K562 (cell line): ENCODE measurements at regions not wholly inside any gene's neighbourhood (a gene's known extent, or its start where the extent isn't known, plus 50 kb on each side); places are given as distances from the start of the nearest gene placed in this dataset.
A peak's percentile ranks its signal among the peaks of the same experiment; 100 is the strongest.
"Not testable (repeated sequence)": the region's sequence is repeated elsewhere in the genome, so short reads cannot be mapped to it uniquely, and the experiment has no call there.

Source experiments
- ATAC-seq: fragments of 200-7000 bp; cut with Tn5 transposase; 3 replicates; pipeline ENCODE4 v1.9.1; 2020; ENCODE audit warnings: moderate library complexity
- BruUV-seq: library from RNA; stranded (reverse); fragments of 400-500 nt; replicated peaks from 2 replicates; lab custom pipeline; 2021; lab: Mats Ljungman, UMichigan
- CTCF ChIA-PET: fragments of 300-600 bp; formaldehyde crosslinking; extraction: SDS; loops from one replicate; lab custom pipeline; 2021; ENCODE audit warnings: low intra/inter-chr PET ratio; lab: Yijun Ruan, JAX
- POLR2A ChIA-PET: fragments of 300-600, 350-650 bp; sonication (Branson Sonifier 250); formaldehyde crosslinking; extraction: SDS; loops from one replicate; lab custom pipeline; 2021; ENCODE audit warnings: antibody characterized with exemption, inconsistent platforms; lab: Yijun Ruan, JAX
- DNase-seq, 4 experiments: peaks; one replicate each; pipeline versions ENCODE4 v3.0.0 to v3.0.0-alpha.2; 2011 to 2018; ENCODE audit warnings: low spot score in 3 of 4, mixed read lengths in 3 of 4; ENCODE audit errors: extremely low read depth in 1 of 4
- FAIRE-seq: peaks from 2 replicates; lab custom pipeline; 2011; peaks lifted over from hg19 to GRCh38; lab: Jason Lieb, UNC
- H2AFZ ChIP-seq: 2 replicates; pipeline ENCODE4 v1.6.0; 2011; ENCODE audit warnings: low read depth, low read length, control low read depth, inconsistent platforms
- H3K27ac ChIP-seq: fragments of 200-600 bp; 3 replicates; pipeline ENCODE4 v1.8.0; 2011; ENCODE audit warnings: low read depth, mild to moderate bottlenecking, control low read depth, inconsistent platforms, low read length, moderate library complexity, mixed read lengths; ENCODE audit errors: extremely low read depth
- H3K27me3 ChIP-seq, 2 experiments: fragments of 300-600 bp in 1 of 2; 2 replicates in 1 of 2; 3 replicates in 1 of 2; pipeline versions ENCODE4 v1.6.0 to v1.8.0; 2011; ENCODE audit warnings: inconsistent platforms in 2 of 2, low read length in 2 of 2, mild to moderate bottlenecking in 1 of 2, mixed read lengths in 1 of 2, moderate library complexity in 1 of 2; ENCODE audit not compliant: control insufficient read depth in 2 of 2, insufficient read depth in 2 of 2
- H3K36me3 ChIP-seq: fragments of 300-600 bp; 3 replicates; pipeline ENCODE4 v1.8.0; 2011; ENCODE audit warnings: mild to moderate bottlenecking, low read length, inconsistent platforms; ENCODE audit not compliant: control insufficient read depth, insufficient read depth
- H3K4me1 ChIP-seq, 2 experiments: fragments of 200-600 bp in 1 of 2; replicated peaks in 1 of 2; 2 replicates in 1 of 2; 3 replicates in 1 of 2; pipeline versions ENCODE4 v1.5.1 to v1.8.0; 2011; ENCODE audit warnings: inconsistent platforms in 2 of 2, low read length in 2 of 2, mild to moderate bottlenecking in 1 of 2, mixed read lengths in 1 of 2, moderate library complexity in 1 of 2; ENCODE audit not compliant: control insufficient read depth in 2 of 2, insufficient read depth in 2 of 2
- H3K4me2 ChIP-seq: 2 replicates; pipeline ENCODE4 v1.6.1; 2011; ENCODE audit warnings: low read length, control low read depth, inconsistent platforms, mixed read lengths; ENCODE audit not compliant: insufficient read depth
- H3K4me3 ChIP-seq: fragments of 200-600 bp; sonication (generic), shearing (Covaris generic); 2 replicates; pipeline ENCODE4 v1.5.1; 2016; ENCODE audit warnings: control low read depth, inconsistent platforms
- H3K79me2 ChIP-seq: fragments of 200-600 bp; 3 replicates; pipeline ENCODE4 v1.8.0; 2011; ENCODE audit warnings: low read length, inconsistent platforms; ENCODE audit not compliant: control insufficient read depth, insufficient read depth
- H3K9ac ChIP-seq, 2 experiments: 2 replicates each; pipeline versions ENCODE4 v1.6.0 to v1.6.1; 2011; ENCODE audit warnings: low read depth in 2 of 2, low read length in 2 of 2, control low read depth in 1 of 2, inconsistent platforms in 1 of 2, mild to moderate bottlenecking in 1 of 2, mixed read lengths in 1 of 2; ENCODE audit not compliant: insufficient read depth in 1 of 2
- H3K9me1 ChIP-seq: one replicate; pipeline ENCODE4 v1.6.0; 2011; ENCODE audit warnings: inconsistent platforms, mild to moderate bottlenecking, low read length, moderate library complexity; ENCODE audit not compliant: control insufficient read depth, insufficient read depth
- H3K9me3 ChIP-seq: replicated peaks from 2 replicates; pipeline ENCODE4 v1.5.1; 2011; ENCODE audit warnings: low read depth, low read length, inconsistent platforms; ENCODE audit not compliant: control insufficient read depth, insufficient read depth
- H4K20me1 ChIP-seq: replicated peaks from 2 replicates; pipeline ENCODE4 v1.6.1; 2011; ENCODE audit warnings: low read length, inconsistent platforms, mixed read lengths; ENCODE audit not compliant: control insufficient read depth, insufficient read depth
- ZNF766 ChIP-seq: fragments of 200-800 bp; sonication (Bioruptor generic); conservative IDR thresholded peaks from 2 replicates; pipeline ENCODE4 v1.6.1; 2016; ENCODE audit warnings: missing genetic modification characterization, missing compliant biosample characterization
- WGBS: fragments of 100-300 bp; shearing (Covaris generic); methylation state at CpG from one replicate; pipeline ENCODE4 v1.1.6; 2016; ENCODE audit warnings: low coverage, mixed read lengths; ENCODE audit not compliant: insufficient coverage; ENCODE audit errors: missing lambda C conversion rate; 5-methylcytosine and 5-hydroxymethylcytosine counted together
- in situ Hi-C: fragments of 300-500 bp; cut with MboI; formaldehyde crosslinking; loops from 4 replicates; pipeline ENCODE4 v1.15.0; 2018; ENCODE audit warnings: inconsistent platforms, mixed read lengths
- intact Hi-C: fragments of 100-400 bp; cut with micrococcal nuclease; formaldehyde crosslinking; loops from 2 replicates; pipeline ENCODE4 v1.14.2; 2022

DNA sequence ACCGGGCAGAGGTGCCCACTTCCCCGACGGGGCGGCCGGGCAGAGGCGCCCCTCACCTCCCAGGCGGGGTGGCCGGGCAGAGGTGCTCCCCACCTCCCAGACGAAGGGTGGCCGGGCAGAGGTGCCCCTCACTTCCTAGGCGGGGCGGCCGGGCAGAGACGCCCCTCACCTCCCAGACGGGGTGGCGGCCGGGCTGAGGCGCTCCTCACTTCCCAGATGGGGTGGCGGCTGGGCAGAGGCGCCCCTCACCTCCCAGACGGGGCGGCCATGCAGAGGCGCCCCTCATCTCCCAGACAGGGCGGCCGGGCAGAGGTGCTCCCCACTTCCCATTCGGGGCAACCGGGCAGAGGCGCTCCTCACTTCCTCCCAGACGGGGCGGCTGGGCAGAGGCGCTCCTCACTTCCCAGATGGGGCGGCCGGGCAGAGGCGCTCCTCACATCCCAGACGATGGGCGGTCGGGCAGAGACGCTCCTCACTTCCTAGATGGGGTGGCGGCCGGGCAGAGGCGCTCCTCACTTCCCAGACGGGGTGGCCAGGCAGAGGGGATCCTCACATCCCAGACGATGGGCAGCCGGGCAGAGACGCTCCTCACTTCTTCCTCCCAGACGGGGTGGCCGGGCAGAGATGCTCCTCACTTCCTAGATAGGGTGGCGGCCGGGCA lies 142.3 kb upstream of the NTRK2 start:
- H3K9me1 ChIP-seq, H3K27ac ChIP-seq, H3K4me3 ChIP-seq, H3K27me3 ChIP-seq, H4K20me1 ChIP-seq, H3K79me2 ChIP-seq, H3K4me1 ChIP-seq, BruUV-seq, DNase-seq, H2AFZ ChIP-seq, CTCF ChIA-PET, FAIRE-seq, H3K36me3 ChIP-seq, in situ Hi-C loops, H3K9ac ChIP-seq, H3K4me2 ChIP-seq, ATAC-seq, H3K9me3 ChIP-seq, intact Hi-C loops: not testable (repeated sequence)
- POLR2A ChIA-PET: interaction anchor here (0.6 kb wide), 1 partner anchor 1928 kb away, joined by 3 read pairs; no protein-coding TSS in a partner anchor
- 8% methylated on average over 5 of the region's 49 CpGs for WGBS

- H3K4me3 ChIP-seq, CTCF ChIA-PET, FAIRE-seq, H3K27me3 ChIP-seq, BruUV-seq, H3K4me2 ChIP-seq, H2AFZ ChIP-seq, ATAC-seq, H3K4me1 ChIP-seq, DNase-seq, in situ Hi-C loops, H3K27ac ChIP-seq, H3K9me1 ChIP-seq, H3K36me3 ChIP-seq, H3K9ac ChIP-seq, POLR2A ChIA-PET, H3K79me2 ChIP-seq, H4K20me1 ChIP-seq, intact Hi-C loops, H3K9me3 ChIP-seq: not testable (repeated sequence)
- WGBS: 0% methylated on average over 6 of the region's 10 CpGs
- peak; percentile 40; the same call in 1 of the 2 replicates for TF ChIP-seq ZNF766
These were observed 133.6 kb upstream of the NTRK2 start for GRCh38 chr9:84535973-84536372.
